Skeletal muscle satellite cell (primary cell): ENCODE measurements at regions not wholly inside any gene's neighbourhood (a gene's known extent, or its start where the extent isn't known, plus 50 kb on each side); places are given as distances from the start of the nearest gene placed in this dataset.

ENCODE experiments used
- H3K27me3 ChIP-seq: 2 replicates; pipeline ENCODE4 v1.7.0; 2013; ENCODE audit warnings: low read length; ENCODE audit not compliant: control insufficient read depth, insufficient read depth
- H3K36me3 ChIP-seq: 2 replicates; pipeline ENCODE4 v1.7.0; 2013; ENCODE audit warnings: mild to moderate bottlenecking, control low read depth, low read length; ENCODE audit not compliant: insufficient read depth
- H3K4me1 ChIP-seq: 2 replicates; pipeline ENCODE4 v1.7.0; 2013; ENCODE audit warnings: low read length; ENCODE audit not compliant: control insufficient read depth, insufficient read depth
- H3K4me2 ChIP-seq: 2 replicates; pipeline ENCODE4 v1.7.0; 2013; ENCODE audit warnings: mild to moderate bottlenecking, low read length
- H3K4me3 ChIP-seq: 2 replicates; pipeline ENCODE4 v1.7.0; 2013; ENCODE audit warnings: low read length
- H3K9ac ChIP-seq: 2 replicates; pipeline ENCODE4 v1.7.0; 2013; ENCODE audit warnings: mild to moderate bottlenecking, low read depth, low read length, moderate library complexity
- H3K9me3 ChIP-seq: replicated peaks from 2 replicates; pipeline ENCODE4 v1.7.0; 2013; ENCODE audit warnings: mild to moderate bottlenecking, control low read depth, low read length

DNA sequence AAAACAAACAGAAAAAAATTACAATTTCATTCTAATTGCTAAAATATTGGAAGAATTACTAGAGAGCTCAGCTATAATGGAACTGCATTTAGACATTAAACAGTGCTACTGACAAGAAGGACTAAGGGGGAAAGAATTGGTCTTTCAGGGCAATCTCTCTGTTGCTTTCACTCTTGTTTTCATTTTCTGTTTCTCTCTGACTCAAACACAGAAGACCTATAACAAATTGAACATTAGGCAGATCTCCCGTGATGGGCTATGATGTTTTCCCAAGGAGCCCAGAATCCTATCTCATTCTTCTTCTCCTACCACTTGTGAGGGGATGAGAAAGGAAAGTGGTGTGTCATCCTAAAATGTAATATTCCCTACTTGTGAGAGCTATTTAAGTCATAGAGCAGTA lies 358.0 kb upstream of the TGFBR2 start:
- Histone ChIP-seq H3K9ac (no peak overlapping the region), H3K4me2 (no peak overlapping the region), H3K27me3 (no peaks in the 10 kb centered on the region), H3K36me3 (no peaks in the 10 kb centered on the region), H3K9me3 (no peaks in the 10 kb centered on the region), H3K4me3 (no peak overlapping the region), H3K4me1 (peaks cover 12% of the 10 kb centered on the region)

GRCh38 chr3:30252474-30252873 lies 353.9 kb upstream of the TGFBR2 start:
- H3K9me3 ChIP-seq = no peaks in the 10 kb centered on the region
- no peak overlapping the region for H3K4me2 ChIP-seq
- no peaks in the 10 kb centered on the region for H3K36me3 ChIP-seq
- peaks cover 12% of the 10 kb centered on the region for H3K4me1 ChIP-seq
- no peak overlapping the region for H3K4me3 ChIP-seq
- no peak overlapping the region for H3K9ac ChIP-seq
- no peaks in the 10 kb centered on the region for H3K27me3 ChIP-seq

DNA sequence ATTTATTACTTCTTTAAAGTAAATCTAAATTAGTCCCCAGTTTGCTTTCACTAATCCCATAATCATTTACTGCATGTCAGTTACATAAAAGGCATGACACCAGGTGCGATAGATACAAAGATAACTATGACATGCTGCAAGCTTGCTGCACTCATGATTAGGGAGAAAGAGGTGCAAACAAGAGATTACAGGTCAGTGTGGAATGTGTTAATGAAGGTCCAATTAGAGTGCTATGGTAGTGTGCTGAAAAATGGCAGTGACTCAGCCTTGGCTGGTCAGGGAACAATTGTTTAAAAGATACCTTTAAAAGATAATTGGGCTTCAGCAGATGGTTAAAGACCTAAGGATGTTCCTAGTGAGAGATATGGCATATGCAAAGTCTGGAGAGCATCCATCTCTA lies 352.6 kb upstream of the TGFBR2 start:
- no peak overlapping the region for H3K4me3 ChIP-seq
- no peaks in the 10 kb centered on the region for H3K27me3 ChIP-seq
- H3K36me3 ChIP-seq = no peaks in the 10 kb centered on the region
- no peak overlapping the region for H3K4me2 ChIP-seq
- H3K9me3 ChIP-seq = no peaks in the 10 kb centered on the region
- no peak overlapping the region for H3K9ac ChIP-seq
- peaks cover 12% of the 10 kb centered on the region for H3K4me1 ChIP-seq

DNA sequence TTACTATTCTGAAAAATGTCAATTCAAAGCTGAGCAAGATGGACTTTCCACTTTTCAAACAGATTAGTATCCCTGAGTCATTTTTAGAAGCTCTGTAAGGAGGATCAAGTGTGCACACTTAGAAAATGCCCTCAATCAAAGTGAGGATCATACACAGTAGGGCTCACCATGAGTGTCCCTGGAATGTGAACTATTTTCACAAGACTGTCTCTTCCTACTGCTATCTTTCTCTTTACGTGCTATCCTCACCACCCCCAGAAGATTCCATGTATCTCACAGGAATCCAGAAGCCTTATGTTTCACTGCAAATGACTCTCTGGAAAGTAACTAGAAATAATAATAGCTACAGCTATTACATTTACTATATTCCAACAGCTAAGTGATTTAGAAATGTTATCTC lies 349.9 kb upstream of the TGFBR2 start:
- peaks cover 8% of the 10 kb centered on the region for H3K4me1 ChIP-seq
- no peak overlapping the region for H3K4me2 ChIP-seq
- H3K36me3 ChIP-seq = no peaks in the 10 kb centered on the region
- H3K27me3 ChIP-seq = no peaks in the 10 kb centered on the region
- H3K9ac ChIP-seq = no peak overlapping the region
- H3K9me3 ChIP-seq = no peaks in the 10 kb centered on the region
- H3K4me3 ChIP-seq = no peak overlapping the region

DNA sequence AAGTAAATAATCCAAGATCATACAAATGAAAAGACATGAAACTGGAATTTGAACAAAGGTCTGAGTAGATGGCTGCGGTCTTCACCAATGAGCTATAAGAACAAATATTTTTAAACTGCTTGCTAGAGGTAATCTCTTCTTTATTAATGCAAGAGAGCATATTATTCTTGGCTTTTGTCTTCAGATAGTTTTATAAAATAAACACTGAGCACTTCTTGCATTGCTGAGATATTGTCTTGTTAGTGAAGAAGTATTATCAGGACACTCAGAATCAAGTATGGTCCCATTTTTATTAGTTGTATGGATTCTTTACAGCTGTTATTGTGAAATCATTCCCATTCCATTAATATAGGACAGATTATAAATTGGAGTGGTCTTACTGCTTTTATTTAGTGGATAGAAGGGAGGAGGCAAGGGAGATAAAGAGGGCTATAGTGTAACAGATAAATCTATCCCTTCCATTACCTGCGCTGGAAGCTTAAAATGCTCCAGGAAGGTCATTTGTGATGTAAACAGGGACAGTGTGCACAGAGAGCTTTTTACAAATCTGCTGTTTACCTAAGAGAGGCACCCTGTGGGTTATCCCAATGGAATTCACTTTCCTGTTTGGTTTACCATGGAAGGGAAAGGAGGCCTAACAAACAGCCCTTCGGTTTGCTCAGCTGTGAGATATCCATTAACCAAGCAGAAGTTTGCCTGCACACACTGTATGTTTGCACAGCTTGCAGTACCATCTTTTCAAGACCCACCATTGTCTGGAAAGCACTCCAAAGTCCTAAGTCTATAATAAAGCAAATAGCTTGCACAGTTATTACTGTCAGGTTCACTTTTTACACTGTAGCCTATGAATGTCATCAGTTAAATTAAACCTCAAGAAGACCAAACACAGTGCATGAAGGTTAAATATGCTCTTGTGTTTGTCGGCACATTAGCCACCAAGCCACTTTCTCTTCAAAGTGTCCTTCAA lies 347.7 kb upstream of the TGFBR2 start:
- Histone ChIP-seq H3K36me3 (no peaks in the 10 kb centered on the region), H3K4me3 (no peak overlapping the region), H3K4me2 (no peak overlapping the region), H3K9ac (no peak overlapping the region), H3K9me3 (no peaks in the 10 kb centered on the region), H3K27me3 (no peaks in the 10 kb centered on the region), H3K4me1 (peaks cover 14% of the 10 kb centered on the region)

DNA sequence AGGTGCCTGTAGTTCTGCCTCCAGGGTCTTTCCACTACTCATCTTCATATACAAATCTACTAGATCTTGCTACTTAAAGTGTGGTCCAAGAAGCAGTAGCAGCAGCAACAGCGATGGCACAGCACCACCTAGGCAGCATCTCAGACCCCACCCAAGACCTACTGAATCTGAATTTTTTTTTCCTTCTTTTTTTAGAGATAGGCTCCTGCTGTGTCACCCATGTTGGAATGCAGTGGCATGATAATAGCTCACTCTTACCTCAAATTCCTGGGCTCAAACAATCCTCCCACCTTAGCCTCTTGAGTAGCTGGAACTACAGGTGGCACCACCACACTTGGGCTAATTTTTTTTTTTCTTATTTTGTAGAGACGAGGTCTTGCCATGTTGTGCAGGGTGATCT lies 346.7 kb upstream of the TGFBR2 start:
- Histone ChIP-seq H3K9me3 (no peaks in the 10 kb centered on the region), H3K27me3 (no peaks in the 10 kb centered on the region), H3K4me3 (no peak overlapping the region), H3K36me3 (no peaks in the 10 kb centered on the region), H3K9ac (no peak overlapping the region), H3K4me1 (peaks cover 14% of the 10 kb centered on the region), H3K4me2 (no peak overlapping the region)

DNA sequence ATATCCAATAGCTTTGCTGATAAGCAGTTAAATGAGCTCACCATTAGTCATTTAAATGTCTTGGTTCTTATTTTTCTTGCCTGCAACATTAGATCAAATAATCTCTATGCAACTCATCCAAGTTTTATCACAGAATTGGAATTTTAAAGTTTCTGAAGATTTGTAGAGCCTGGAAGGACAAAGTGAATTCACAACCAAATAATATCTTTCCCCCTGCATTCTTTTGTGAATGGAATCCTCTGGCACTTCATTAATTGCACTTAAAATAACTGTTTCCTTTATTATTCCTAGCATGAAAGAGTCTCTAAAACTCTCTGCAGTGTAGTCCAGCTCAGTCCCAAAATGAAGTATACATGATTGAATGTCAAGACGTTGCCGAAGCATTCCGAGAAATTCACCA lies 345.6 kb upstream of the TGFBR2 start:
- Histone ChIP-seq H3K4me1 (peaks cover 14% of the 10 kb centered on the region), H3K4me3 (no peak overlapping the region), H3K9me3 (no peaks in the 10 kb centered on the region), H3K4me2 (no peak overlapping the region), H3K36me3 (no peaks in the 10 kb centered on the region), H3K27me3 (no peaks in the 10 kb centered on the region), H3K9ac (no peak overlapping the region)

DNA sequence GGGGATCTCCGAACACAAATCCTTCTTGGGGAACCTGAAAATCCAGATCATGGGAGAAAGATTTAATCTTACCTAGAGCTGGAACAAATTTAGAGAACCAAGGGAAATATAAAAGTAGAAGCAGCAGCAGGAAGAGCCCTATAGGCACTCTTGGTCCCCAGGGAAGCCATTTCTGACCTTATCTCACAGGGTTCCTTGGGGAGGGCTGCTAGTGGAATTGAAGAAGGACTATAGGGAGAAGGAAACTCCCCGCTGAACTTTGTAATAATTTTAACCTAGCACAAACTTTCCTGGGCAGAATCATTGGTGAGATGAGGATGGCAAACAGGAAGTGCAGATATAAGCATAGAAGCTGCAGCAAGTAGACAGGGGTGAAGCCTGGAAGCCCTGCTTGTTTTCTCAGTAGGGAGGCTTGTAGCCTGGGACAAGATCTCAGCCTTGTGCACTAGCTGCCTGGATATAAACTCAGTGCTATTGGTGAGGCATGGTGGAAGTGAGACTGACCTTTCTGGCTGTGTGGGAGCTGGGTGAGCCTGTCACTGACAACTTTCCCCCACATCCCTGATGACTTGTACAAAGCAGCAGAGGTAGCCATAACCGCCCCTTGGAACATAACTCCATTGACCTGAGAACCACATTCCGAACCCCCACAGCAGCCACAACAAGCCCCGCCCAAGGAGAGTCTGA lies 343.0 kb upstream of the TGFBR2 start:
- no peaks in the 10 kb centered on the region for H3K27me3 ChIP-seq
- no peak overlapping the region for H3K4me2 ChIP-seq
- no peak overlapping the region for H3K4me3 ChIP-seq
- H3K36me3 ChIP-seq = no peaks in the 10 kb centered on the region
- no peaks in the 10 kb centered on the region for H3K9me3 ChIP-seq
- H3K4me1 ChIP-seq = peaks cover 14% of the 10 kb centered on the region
- H3K9ac ChIP-seq = no peak overlapping the region

- no peak overlapping the region for H3K9ac ChIP-seq
- H3K4me2 ChIP-seq = no peak overlapping the region
- H3K36me3 ChIP-seq = no peaks in the 10 kb centered on the region
- H3K4me1 ChIP-seq = peaks cover 14% of the 10 kb centered on the region
- no peaks in the 10 kb centered on the region for H3K9me3 ChIP-seq
- no peaks in the 10 kb centered on the region for H3K27me3 ChIP-seq
- no peak overlapping the region for H3K4me3 ChIP-seq
Measured at GRCh38 chr3:30263925-30264313, 342.5 kb upstream of the TGFBR2 start.

DNA sequence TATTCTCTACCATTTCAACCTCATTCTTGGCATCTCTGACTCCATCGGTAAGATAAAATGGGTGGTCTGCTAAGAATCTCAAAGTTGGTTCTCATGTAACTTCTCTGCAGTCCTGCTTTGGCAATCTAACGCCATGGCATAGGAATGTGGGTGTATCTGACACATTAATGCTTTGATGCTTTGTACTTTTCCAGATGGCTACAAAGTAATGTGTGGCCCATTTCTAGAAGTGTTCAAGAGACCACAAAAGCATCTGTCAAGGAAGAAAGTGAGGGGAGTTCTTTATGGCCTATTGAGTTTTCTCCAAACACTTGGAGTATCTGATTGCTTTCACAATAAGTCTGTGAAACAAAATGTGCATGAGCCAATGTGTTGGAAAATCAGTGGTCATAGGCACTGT lies 339.9 kb upstream of the TGFBR2 start:
- Histone ChIP-seq H3K36me3 (no peaks in the 10 kb centered on the region), H3K9ac (no peak overlapping the region), H3K4me1 (peaks cover 5% of the 10 kb centered on the region), H3K4me2 (no peak overlapping the region), H3K4me3 (no peak overlapping the region), H3K9me3 (no peaks in the 10 kb centered on the region), H3K27me3 (no peaks in the 10 kb centered on the region)

- Histone ChIP-seq H3K27me3 (no peaks in the 10 kb centered on the region), H3K4me2 (no peak overlapping the region), H3K36me3 (no peaks in the 10 kb centered on the region), H3K9ac (no peak overlapping the region), H3K9me3 (no peaks in the 10 kb centered on the region), H3K4me1 (peaks cover 8% of the 10 kb centered on the region), H3K4me3 (no peak overlapping the region)
Measured at GRCh38 chr3:30268288-30268687, 338.1 kb upstream of the TGFBR2 start.
